Calu3 (cell line): ENCODE measurements at regions not wholly inside any gene's neighbourhood (a gene's known extent, or its start where the extent isn't known, plus 50 kb on each side); places are given as distances from the start of the nearest gene placed in this dataset.

Experiments
- BruUV-seq: library from RNA; stranded (reverse); fragments of 400-500 nt; replicated peaks from 2 replicates; lab custom pipeline; 2021; lab: Mats Ljungman, UMichigan
- CTCF ChIA-PET: fragments of 300-600 bp; sonication (Branson Sonifier 250); formaldehyde crosslinking; loops from one replicate; lab custom pipeline; 2022; ENCODE audit warnings: antibody characterized with exemption; lab: Charles Lee
- DNase-seq: peaks from one replicate; pipeline ENCODE4 v3.0.0; 2022
- H3K27ac Mint-ChIP-seq: one replicate; pipeline ENCODE4 v1.8.0; 2022; ENCODE audit warnings: mixed read lengths; ENCODE audit not compliant: unreplicated experiment
- H3K27me3 Mint-ChIP-seq: one replicate; pipeline ENCODE4 v1.8.0; 2022; ENCODE audit warnings: mixed read lengths; ENCODE audit not compliant: unreplicated experiment
- H3K36me3 Mint-ChIP-seq: one replicate; pipeline ENCODE4 v1.8.0; 2022; ENCODE audit warnings: mild to moderate bottlenecking, moderate library complexity, mixed read lengths; ENCODE audit not compliant: insufficient read depth, unreplicated experiment
- H3K4me1 Mint-ChIP-seq: one replicate; pipeline ENCODE4 v1.8.0; 2022; ENCODE audit warnings: mild to moderate bottlenecking, low read depth, mixed read lengths; ENCODE audit not compliant: unreplicated experiment
- H3K4me3 Mint-ChIP-seq: one replicate; pipeline ENCODE4 v1.8.0; 2022; ENCODE audit warnings: mild to moderate bottlenecking, low read depth, moderate library complexity, mixed read lengths; ENCODE audit not compliant: unreplicated experiment
- H3K9me3 Mint-ChIP-seq: one replicate; pipeline ENCODE4 v1.8.0; 2022; ENCODE audit warnings: low read depth, mixed read lengths; ENCODE audit not compliant: unreplicated experiment
- CTCF ChIP-seq: fragments of 200-600 bp; IDR thresholded peaks from one replicate; pipeline ENCODE4 v1.8.0; 2022; ENCODE audit warnings: antibody characterized with exemption; ENCODE audit not compliant: unreplicated experiment
- intact Hi-C: fragments of 100-400 bp; cut with micrococcal nuclease; formaldehyde crosslinking; loops from one replicate; pipeline ENCODE4 v1.10.0; 2022; ENCODE audit not compliant: unreplicated experiment

- no TSS peak for BruUV-seq
- Mint-ChIP-seq H3K4me3 (no peak overlapping the region), H3K27me3 (no peaks in the 10 kb centered on the region), H3K9me3 (no peaks in the 10 kb centered on the region), H3K27ac (no peak overlapping the region), H3K36me3 (no peaks in the 10 kb centered on the region), H3K4me1 (no peaks in the 10 kb centered on the region)
- CTCF ChIA-PET: interaction anchor here (0.7 kb wide), 1 partner anchor 160 kb away, joined by 5 read pairs; no protein-coding TSS in a partner anchor
- no peak for TF ChIP-seq CTCF
- DNase-seq: no peak
- intact Hi-C loops: no loop called here
These were observed 552.7 kb upstream of the NRP1 start for GRCh38 chr10:33887188-33887587.

GRCh38 chr10:33886299-33886698 lies 551.8 kb upstream of the NRP1 start:
- H3K27me3 Mint-ChIP-seq: no peaks in the 10 kb centered on the region
- no peaks in the 10 kb centered on the region for H3K9me3 Mint-ChIP-seq
- DNase-seq: no peak
- H3K4me1 Mint-ChIP-seq: no peaks in the 10 kb centered on the region
- H3K36me3 Mint-ChIP-seq: no peaks in the 10 kb centered on the region
- TF ChIP-seq CTCF: no peak
- H3K27ac Mint-ChIP-seq: no peak overlapping the region
- CTCF ChIA-PET: interaction anchor here (0.7 kb wide), 1 partner anchor 161 kb away, joined by 5 read pairs; no protein-coding TSS in a partner anchor
- BruUV-seq: no TSS peak
- intact Hi-C loops: no loop called here
- no peak overlapping the region for H3K4me3 Mint-ChIP-seq

GRCh38 chr10:33884604-33885003 lies 550.1 kb upstream of the NRP1 start:
- DNase-seq: no peak

GRCh38 chr10:33883881-33884280 lies 549.4 kb upstream of the NRP1 start:
- no peak for TF ChIP-seq CTCF
- Mint-ChIP-seq H3K27me3 (no peaks in the 10 kb centered on the region), H3K27ac (no peak overlapping the region), H3K4me1 (no peaks in the 10 kb centered on the region), H3K36me3 (no peaks in the 10 kb centered on the region), H3K4me3 (no peak overlapping the region), H3K9me3 (no peaks in the 10 kb centered on the region)
- no TSS peak for BruUV-seq
- intact Hi-C loops: no loop called here
- CTCF ChIA-PET: interaction anchor here (1.5 kb wide), 1 partner anchor 15 kb away, joined by 4 read pairs; no protein-coding TSS in a partner anchor
- DNase-seq: no peak

More at GRCh38 chr10:33884604-33885003, 550.1 kb upstream of the NRP1 start:
- Mint-ChIP-seq H3K9me3 (no peaks in the 10 kb centered on the region), H3K27me3 (no peaks in the 10 kb centered on the region), H3K4me1 (no peaks in the 10 kb centered on the region), H3K4me3 (no peak overlapping the region), H3K36me3 (no peaks in the 10 kb centered on the region), H3K27ac (no peak overlapping the region)
- TF ChIP-seq CTCF: no peak
- CTCF ChIA-PET: interaction anchor here (1.5 kb wide), 1 partner anchor 14 kb away, joined by 4 read pairs; no protein-coding TSS in a partner anchor
- BruUV-seq: no TSS peak
- intact Hi-C loops: no loop called here
